ENCODE measurements at regions not wholly inside any gene's neighbourhood (a gene's known extent, or its start where the extent isn't known, plus 50 kb on each side); places are given as distances from the start of the nearest gene placed in this dataset.
"Not testable (repeated sequence)": the region's sequence is repeated elsewhere in the genome, so short reads cannot be mapped to it uniquely, and the experiment has no call there.

DNA sequence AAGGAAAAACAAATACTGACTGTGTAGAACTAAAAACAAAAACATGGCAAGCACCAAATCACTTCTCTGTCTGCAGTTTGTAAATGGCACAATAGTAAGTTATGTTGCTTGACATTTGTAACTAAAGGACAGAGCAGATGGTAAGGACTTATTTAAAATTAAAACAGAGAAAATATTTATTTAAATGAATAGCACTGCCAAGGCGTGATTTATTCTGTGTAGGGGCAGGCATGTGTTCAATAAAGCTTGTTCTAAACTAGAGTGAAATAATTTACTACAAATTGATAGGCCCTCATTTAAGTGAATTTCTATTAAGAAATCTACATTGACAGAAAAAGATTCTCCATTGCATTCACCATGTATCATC, 231.5 kb downstream of the CYLC2 start:
- no peak overlapping the region for H2AFZ ChIP-seq (ENCODE audit: low read length)
- H3K4me1 ChIP-seq (ENCODE audit: insufficient read depth, low read length, severe bottlenecking): no peaks in the 10 kb centered on the region
- H3F3A ChIP-seq (ENCODE audit: insufficient read depth, low read length): no peaks in the 10 kb centered on the region
- H4K20me1 ChIP-seq (ENCODE audit: insufficient read depth, low read length): no peaks in the 10 kb centered on the region
- H3K36me3 ChIP-seq (ENCODE audit: insufficient read depth, low read length): no peaks in the 10 kb centered on the region
- H3K9me2 ChIP-seq (ENCODE audit: low read depth, low read length): no peaks in the 10 kb centered on the region
- H3K27me3 ChIP-seq (ENCODE audit: insufficient read depth, low read length): no peaks in the 10 kb centered on the region
- no peak overlapping the region for H3K4me3 ChIP-seq (ENCODE audit: low read depth, low read length, poor library complexity, severe bottlenecking)
- no peak for TF ChIP-seq EZH2 (IDR thresholded peaks at IDR 0.05; ENCODE audit: borderline replicate concordance, low read length)
- TF ChIP-seq, protein P1, sequence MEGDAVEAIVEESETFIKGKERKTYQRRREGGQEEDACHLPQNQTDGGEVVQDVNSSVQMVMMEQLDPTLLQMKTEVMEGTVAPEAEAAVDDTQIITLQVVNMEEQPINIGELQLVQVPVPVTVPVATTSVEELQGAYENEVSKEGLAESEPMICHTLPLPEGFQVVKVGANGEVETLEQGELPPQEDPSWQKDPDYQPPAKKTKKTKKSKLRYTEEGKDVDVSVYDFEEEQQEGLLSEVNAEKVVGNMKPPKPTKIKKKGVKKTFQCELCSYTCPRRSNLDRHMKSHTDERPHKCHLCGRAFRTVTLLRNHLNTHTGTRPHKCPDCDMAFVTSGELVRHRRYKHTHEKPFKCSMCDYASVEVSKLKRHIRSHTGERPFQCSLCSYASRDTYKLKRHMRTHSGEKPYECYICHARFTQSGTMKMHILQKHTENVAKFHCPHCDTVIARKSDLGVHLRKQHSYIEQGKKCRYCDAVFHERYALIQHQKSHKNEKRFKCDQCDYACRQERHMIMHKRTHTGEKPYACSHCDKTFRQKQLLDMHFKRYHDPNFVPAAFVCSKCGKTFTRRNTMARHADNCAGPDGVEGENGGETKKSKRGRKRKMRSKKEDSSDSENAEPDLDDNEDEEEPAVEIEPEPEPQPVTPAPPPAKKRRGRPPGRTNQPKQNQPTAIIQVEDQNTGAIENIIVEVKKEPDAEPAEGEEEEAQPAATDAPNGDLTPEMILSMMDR (IDR thresholded peaks at IDR 0.05; ENCODE audit: low read length): no peak
- H3K4me2 ChIP-seq (ENCODE audit: low read length): no peak overlapping the region
- no peak overlapping the region for H3K9ac ChIP-seq (ENCODE audit: low read length)
- no peaks in the 10 kb centered on the region for H3K9me3 ChIP-seq (ENCODE audit: low read length)
- H3K27ac ChIP-seq (ENCODE audit: low read depth, low read length, poor library complexity, severe bottlenecking): no peak overlapping the region
- H3K79me2 ChIP-seq (ENCODE audit: insufficient read depth, low read length): no peaks in the 10 kb centered on the region

DNA sequence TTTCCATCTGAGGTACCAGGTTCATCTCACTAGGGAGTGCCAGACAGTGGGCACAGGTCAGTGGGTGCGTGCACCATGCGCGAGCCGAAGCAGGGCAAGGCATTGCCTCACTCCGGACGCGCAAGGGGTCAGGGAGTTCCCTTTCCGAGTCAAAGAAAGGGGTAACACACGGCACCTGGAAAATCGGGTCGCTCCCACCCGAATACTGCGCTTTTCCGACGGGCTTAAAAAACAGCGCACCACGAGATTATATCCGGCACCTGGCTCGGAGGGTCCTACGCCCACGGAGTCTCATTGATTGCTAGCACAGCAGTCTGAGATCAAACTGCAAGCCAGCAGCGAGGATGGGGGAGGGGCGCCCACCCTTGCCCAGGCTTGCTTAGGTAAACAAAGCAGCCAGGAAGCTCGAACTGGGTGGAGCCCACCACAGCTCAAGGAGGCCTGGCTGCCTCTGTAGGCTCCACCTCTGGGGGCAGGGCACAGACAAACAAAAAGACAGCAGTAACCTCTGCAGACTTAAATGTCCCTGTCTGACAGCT, 242.5 kb downstream of the CYLC2 start:
- H3K79me2 ChIP-seq (ENCODE audit: insufficient read depth, low read length); H4K20me1 ChIP-seq (ENCODE audit: insufficient read depth, low read length); H3K4me3 ChIP-seq (ENCODE audit: low read depth, low read length, poor library complexity, severe bottlenecking); H3K27ac ChIP-seq (ENCODE audit: low read depth, low read length, poor library complexity, severe bottlenecking); H3K27me3 ChIP-seq (ENCODE audit: insufficient read depth, low read length); H3K9me2 ChIP-seq (ENCODE audit: low read depth, low read length); H3K9me3 ChIP-seq (ENCODE audit: low read length); H3K9ac ChIP-seq (ENCODE audit: low read length); H3F3A ChIP-seq (ENCODE audit: insufficient read depth, low read length); H3K36me3 ChIP-seq (ENCODE audit: insufficient read depth, low read length); H3K4me2 ChIP-seq (ENCODE audit: low read length); H2AFZ ChIP-seq (ENCODE audit: low read length); H3K4me1 ChIP-seq (ENCODE audit: insufficient read depth, low read length, severe bottlenecking): not testable (repeated sequence)

DNA sequence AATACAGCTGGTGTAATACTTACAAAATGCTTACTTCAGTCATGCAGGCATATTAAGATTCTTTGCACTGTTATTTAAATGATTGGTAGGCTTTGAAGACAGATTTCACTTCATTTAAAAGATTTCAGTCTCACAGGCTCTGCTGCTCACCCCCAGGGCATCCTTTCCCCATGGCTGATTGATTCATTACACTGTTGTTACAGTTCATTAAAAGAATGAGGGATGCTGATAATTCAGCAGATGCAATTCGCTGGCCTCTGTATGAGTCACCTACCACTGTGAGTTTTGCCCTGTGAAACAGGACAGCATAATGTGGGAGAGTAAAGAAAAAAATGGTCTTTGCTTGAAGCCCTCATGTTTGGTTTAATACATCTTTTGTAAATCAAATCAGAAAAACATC, 246.9 kb downstream of the CYLC2 start:
- no peak overlapping the region for H3K4me3 ChIP-seq (ENCODE audit: low read depth, low read length, poor library complexity, severe bottlenecking)
- H3K9me2 ChIP-seq (ENCODE audit: low read depth, low read length): no peaks in the 10 kb centered on the region
- no peak for TF ChIP-seq EZH2 (IDR thresholded peaks at IDR 0.05; ENCODE audit: borderline replicate concordance, low read length)
- TF ChIP-seq, protein P1 (IDR thresholded peaks at IDR 0.05; ENCODE audit: low read length): no peak

DNA sequence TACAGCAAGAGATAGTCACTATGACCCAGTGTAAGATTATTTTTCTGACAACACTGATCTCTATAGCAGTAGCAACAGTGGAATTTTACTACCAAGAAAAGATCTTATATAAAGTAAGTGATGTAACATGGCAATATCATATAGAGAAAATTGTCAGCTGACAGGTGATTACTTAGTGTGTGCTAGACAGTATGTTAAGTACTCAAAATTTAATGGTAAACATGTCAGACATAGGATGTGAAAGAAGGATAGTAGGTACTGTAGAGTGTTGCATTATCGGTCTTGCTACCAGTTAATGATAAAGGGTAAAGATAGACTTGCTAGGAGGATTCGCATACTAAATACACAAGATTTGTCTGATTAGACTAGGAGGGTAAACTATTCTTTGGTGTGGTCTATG, 247.4 kb downstream of the CYLC2 start:
- Histone ChIP-seq H3K27ac (ENCODE audit: low read depth, low read length, poor library complexity, severe bottlenecking) (no peak overlapping the region), H3F3A (ENCODE audit: insufficient read depth, low read length) (no peaks in the 10 kb centered on the region), H3K9ac (ENCODE audit: low read length) (no peak overlapping the region), H2AFZ (ENCODE audit: low read length) (no peak overlapping the region), H3K4me3 (ENCODE audit: low read depth, low read length, poor library complexity, severe bottlenecking) (no peak overlapping the region), H3K27me3 (ENCODE audit: insufficient read depth, low read length) (no peaks in the 10 kb centered on the region), H3K9me3 (ENCODE audit: low read length) (no peaks in the 10 kb centered on the region), H3K9me2 (ENCODE audit: low read depth, low read length) (no peaks in the 10 kb centered on the region), H3K4me2 (ENCODE audit: low read length) (no peak overlapping the region), H4K20me1 (ENCODE audit: insufficient read depth, low read length) (no peaks in the 10 kb centered on the region), H3K79me2 (ENCODE audit: insufficient read depth, low read length) (no peaks in the 10 kb centered on the region), H3K4me1 (ENCODE audit: insufficient read depth, low read length, severe bottlenecking) (no peaks in the 10 kb centered on the region), H3K36me3 (ENCODE audit: insufficient read depth, low read length) (no peaks in the 10 kb centered on the region)
- TF ChIP-seq EZH2 (IDR thresholded peaks at IDR 0.05; ENCODE audit: borderline replicate concordance, low read length): no peak
- TF ChIP-seq, protein P1 (IDR thresholded peaks at IDR 0.05; ENCODE audit: low read length): no peak

More for the DNA sequence above, 246.9 kb downstream of the CYLC2 start:
- Histone ChIP-seq H3K4me1 (ENCODE audit: insufficient read depth, low read length, severe bottlenecking) (no peaks in the 10 kb centered on the region), H3K27ac (ENCODE audit: low read depth, low read length, poor library complexity, severe bottlenecking) (no peak overlapping the region), H3K9me3 (ENCODE audit: low read length) (no peaks in the 10 kb centered on the region), H3F3A (ENCODE audit: insufficient read depth, low read length) (no peaks in the 10 kb centered on the region), H4K20me1 (ENCODE audit: insufficient read depth, low read length) (no peaks in the 10 kb centered on the region), H3K4me2 (ENCODE audit: low read length) (no peak overlapping the region), H3K36me3 (ENCODE audit: insufficient read depth, low read length) (no peaks in the 10 kb centered on the region), H3K79me2 (ENCODE audit: insufficient read depth, low read length) (no peaks in the 10 kb centered on the region), H3K27me3 (ENCODE audit: insufficient read depth, low read length) (no peaks in the 10 kb centered on the region), H2AFZ (ENCODE audit: low read length) (no peak overlapping the region), H3K9ac (ENCODE audit: low read length) (no peak overlapping the region)
